ENCODE measurements at regions not wholly inside any gene's neighbourhood (a gene's known extent, or its start where the extent isn't known, plus 50 kb on each side); places are given as distances from the start of the nearest gene placed in this dataset.

- H3K36me3 Mint-ChIP-seq (ENCODE audit: low read depth): no peaks in the 10 kb centered on the region
- DNase-seq: no peak
- no peak overlapping the region for H3K4me3 Mint-ChIP-seq
- no peak overlapping the region for H3K27ac Mint-ChIP-seq
- H3K9me3 Mint-ChIP-seq: peaks cover 11% of the 10 kb centered on the region
- H3K4me1 Mint-ChIP-seq: no peaks in the 10 kb centered on the region
- TF ChIP-seq CTCF (IDR thresholded peaks at IDR 0.05): no peak
- H3K27me3 Mint-ChIP-seq (ENCODE audit: low read depth, poor library complexity): peaks cover 8% of the 10 kb centered on the region
These were observed 84.9 kb downstream of the CMPK2 start for GRCh38 chr2:6780765-6781274.

DNA sequence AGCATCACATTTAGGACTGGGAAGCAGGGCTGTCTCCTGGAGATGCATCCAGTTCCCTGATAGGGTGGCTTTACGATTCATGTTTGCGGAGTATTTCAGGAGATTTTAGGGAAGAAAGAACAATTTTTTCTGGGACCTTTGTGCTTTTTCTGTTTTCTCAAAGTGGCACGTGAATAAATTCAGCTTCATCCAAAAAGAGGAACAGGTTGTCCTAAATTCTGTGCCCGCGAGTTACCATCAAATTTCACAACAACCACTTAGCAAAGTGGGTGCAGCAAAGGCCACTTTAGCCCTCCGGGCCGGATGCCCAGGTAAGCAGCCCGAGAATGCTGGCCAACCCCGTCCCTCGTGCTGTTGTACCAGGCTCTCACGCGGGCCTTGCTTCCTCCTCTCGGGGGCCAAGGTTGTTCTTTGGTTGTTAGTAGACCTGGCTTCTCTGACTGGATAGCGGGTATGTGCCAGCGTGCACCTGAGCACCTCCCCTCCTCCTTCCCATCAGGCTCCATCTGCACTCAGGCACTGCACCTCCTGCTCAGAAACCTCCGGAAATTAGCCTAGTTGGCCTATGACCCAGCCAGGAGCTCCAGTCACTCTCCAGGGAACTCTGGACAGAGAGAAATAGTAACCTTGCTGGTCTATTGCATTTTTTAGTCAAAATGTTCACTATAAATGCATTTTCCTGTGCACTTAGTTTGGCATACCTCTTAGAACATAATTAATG lies 83.0 kb downstream of the CMPK2 start:
- Mint-ChIP-seq H3K27me3 (ENCODE audit: low read depth, poor library complexity) (peaks cover 8% of the 10 kb centered on the region), H3K27ac (no peak overlapping the region)
- no peak for DNase-seq

GRCh38 chr2:6783238-6783614 lies 82.5 kb downstream of the CMPK2 start:
- H3K27me3 Mint-ChIP-seq (ENCODE audit: low read depth, poor library complexity): peaks cover 8% of the 10 kb centered on the region
- H3K4me1 Mint-ChIP-seq: no peaks in the 10 kb centered on the region
- no peaks in the 10 kb centered on the region for H3K36me3 Mint-ChIP-seq (ENCODE audit: low read depth)
- no peaks in the 10 kb centered on the region for H3K9me3 Mint-ChIP-seq
- TF ChIP-seq CTCF (IDR thresholded peaks at IDR 0.05): no peak
- H3K27ac Mint-ChIP-seq: no peak overlapping the region
- DNase-seq: no peak
- no peak overlapping the region for H3K4me3 Mint-ChIP-seq

More for the DNA sequence above, 83.0 kb downstream of the CMPK2 start:
- Mint-ChIP-seq H3K4me1 (no peaks in the 10 kb centered on the region), H3K9me3 (peaks cover 5% of the 10 kb centered on the region), H3K36me3 (ENCODE audit: low read depth) (no peaks in the 10 kb centered on the region), H3K4me3 (no peak overlapping the region)
- no peak for TF ChIP-seq CTCF (IDR thresholded peaks at IDR 0.05)

GRCh38 chr2:6784291-6784690 lies 81.4 kb downstream of the CMPK2 start:
- peaks cover 8% of the 10 kb centered on the region for H3K27me3 Mint-ChIP-seq (ENCODE audit: low read depth, poor library complexity)
- H3K36me3 Mint-ChIP-seq (ENCODE audit: low read depth): no peaks in the 10 kb centered on the region
- no peak overlapping the region for H3K4me3 Mint-ChIP-seq
- no peaks in the 10 kb centered on the region for H3K9me3 Mint-ChIP-seq
- DNase-seq: no peak
- no peaks in the 10 kb centered on the region for H3K4me1 Mint-ChIP-seq
- no peak for TF ChIP-seq CTCF (IDR thresholded peaks at IDR 0.05)
- peak overlapping the region; percentile 12 for H3K27ac Mint-ChIP-seq

- Mint-ChIP-seq H3K4me1 (no peaks in the 10 kb centered on the region), H3K9me3 (no peaks in the 10 kb centered on the region), H3K4me3 (no peak overlapping the region), H3K27ac (no peak overlapping the region), H3K36me3 (ENCODE audit: low read depth) (no peaks in the 10 kb centered on the region), H3K27me3 (ENCODE audit: low read depth, poor library complexity) (peaks cover 14% of the 10 kb centered on the region)
- TF ChIP-seq CTCF (IDR thresholded peaks at IDR 0.05): no peak
- no peak for DNase-seq
These were observed 80.2 kb downstream of the CMPK2 start for GRCh38 chr2:6785493-6785892.

DNA sequence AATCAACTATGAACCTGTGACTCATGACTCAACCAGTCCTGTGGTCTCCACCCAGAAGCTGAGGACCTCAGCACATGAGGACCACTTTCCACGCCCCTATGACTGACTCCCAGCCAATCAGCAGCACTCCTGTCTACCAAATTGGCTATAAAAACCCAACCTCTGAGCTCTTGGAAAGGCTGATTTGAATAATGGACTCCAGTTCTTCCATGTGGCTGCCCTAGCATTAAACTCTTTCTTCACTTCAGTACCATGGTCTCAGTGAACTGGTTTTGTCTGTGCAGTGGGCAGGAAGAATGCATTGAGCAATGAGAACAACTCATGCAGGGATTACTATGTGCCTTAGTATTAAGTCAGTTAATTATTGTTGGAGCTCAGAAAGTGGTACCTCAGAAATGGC lies 78.3 kb downstream of the CMPK2 start:
- TF ChIP-seq CTCF (IDR thresholded peaks at IDR 0.05): no peak
- no peaks in the 10 kb centered on the region for H3K9me3 Mint-ChIP-seq
- H3K27ac Mint-ChIP-seq: no peak overlapping the region
- no peaks in the 10 kb centered on the region for H3K36me3 Mint-ChIP-seq (ENCODE audit: low read depth)
- H3K27me3 Mint-ChIP-seq (ENCODE audit: low read depth, poor library complexity): peaks cover 26% of the 10 kb centered on the region
- DNase-seq: no peak
- H3K4me3 Mint-ChIP-seq: no peak overlapping the region
- peaks cover 1% of the 10 kb centered on the region for H3K4me1 Mint-ChIP-seq
